GM19455 (cell line): ENCODE measurements at regions not wholly inside any gene's neighbourhood (a gene's known extent, or its start where the extent isn't known, plus 50 kb on each side); places are given as distances from the start of the nearest gene placed in this dataset.
"Not testable (repeated sequence)": the region's sequence is repeated elsewhere in the genome, so short reads cannot be mapped to it uniquely, and the experiment has no call there.

Source experiments
- ATAC-seq: cut with Tn5 transposase; IDR thresholded peaks from one replicate; pipeline ENCODE4 v1.9.1; 2021; ENCODE audit not compliant: unreplicated experiment

DNA sequence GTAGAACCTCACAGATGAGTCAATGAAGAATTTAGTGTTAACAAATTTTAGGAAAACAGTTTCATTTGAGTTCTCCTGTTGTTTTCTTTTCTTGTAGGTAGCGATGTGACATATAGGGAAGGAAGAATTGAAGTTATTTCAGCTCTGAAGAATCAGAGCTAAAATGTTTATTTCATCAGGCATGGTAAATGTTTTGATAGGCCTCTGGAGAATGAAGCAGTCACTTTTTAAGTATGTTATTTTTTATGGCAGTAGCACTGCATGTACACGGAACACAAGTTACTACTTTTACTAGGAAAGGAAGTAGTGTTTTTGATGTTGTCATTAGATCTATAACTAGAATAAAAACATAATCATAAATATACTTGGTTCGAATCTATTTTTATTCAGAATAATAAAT, 1357.3 kb upstream of the CITED2 start:
- ATAC-seq = no peak

GRCh38 chr6:140729521-140729920, 1355.1 kb upstream of the CITED2 start:
- ATAC-seq = no peak

DNA sequence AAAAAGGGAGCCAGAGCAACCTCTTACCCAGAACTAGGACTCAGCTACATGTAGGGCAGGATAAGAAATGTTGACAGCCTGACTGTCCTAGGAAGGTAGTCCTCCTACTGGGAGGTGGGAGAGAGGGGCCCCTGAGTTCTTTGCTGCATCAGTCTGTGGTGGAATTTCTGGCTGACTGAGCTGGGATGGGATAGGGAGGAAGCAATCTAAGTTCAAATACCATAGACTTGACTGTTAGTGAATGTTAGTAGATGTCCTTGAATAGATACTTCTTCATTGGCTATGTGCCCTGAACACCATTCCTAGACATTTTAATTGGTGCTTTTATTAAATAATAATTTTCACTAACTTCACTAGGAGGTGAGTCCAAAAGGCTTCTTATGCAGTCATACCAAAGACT, 1343.6 kb upstream of the CITED2 start:
- no peak for ATAC-seq

- ATAC-seq = no peak
Measured at GRCh38 chr6:140713495-140713894, 1339.0 kb upstream of the CITED2 start.

DNA sequence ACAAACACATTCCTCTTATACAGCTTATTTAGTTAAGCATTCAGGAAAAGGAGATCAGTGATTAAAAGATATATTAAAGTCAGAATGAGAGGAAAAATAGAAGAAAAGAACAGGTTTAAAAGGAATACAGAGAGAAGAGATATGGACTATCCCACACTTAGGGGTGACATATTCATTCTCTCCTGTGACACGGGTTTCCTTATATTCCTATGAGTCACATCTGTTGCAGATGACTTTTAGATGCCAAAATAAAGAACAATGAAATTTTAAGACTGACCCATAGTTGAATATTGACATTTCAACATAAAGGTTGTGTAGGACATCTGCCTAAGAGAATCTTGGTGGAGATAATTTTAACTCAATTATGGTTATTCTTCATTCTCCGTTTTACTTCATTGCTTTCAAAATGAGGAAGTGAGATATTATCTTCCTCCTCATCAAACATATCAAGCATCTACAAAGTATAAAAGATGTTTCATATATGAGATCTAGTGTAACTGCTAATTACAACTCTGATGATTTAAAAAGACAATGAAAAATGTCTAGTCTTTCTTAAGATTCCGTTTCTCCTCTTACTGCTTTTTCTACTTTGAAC, 1336.7 kb upstream of the CITED2 start:
- ATAC-seq = no peak

DNA sequence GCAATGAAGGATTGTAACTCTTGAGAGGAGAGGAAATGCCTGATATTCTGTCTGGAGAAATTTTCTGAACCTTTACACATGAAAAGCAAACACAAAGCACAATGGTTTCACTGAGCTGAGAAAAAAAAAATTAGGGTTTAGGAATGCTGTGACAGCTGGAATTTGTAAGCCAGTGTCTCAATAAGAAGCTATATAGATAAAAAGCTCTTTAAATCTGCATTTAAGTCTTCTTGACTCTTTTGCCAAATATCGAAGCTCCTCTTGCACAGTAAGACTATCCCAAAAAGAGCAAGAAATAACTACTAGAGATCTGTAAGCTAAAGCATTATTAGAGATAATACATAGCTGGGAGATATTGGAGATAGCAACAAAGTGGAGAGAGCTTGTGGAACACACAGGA, 1334.0 kb upstream of the CITED2 start:
- ATAC-seq = no peak

DNA sequence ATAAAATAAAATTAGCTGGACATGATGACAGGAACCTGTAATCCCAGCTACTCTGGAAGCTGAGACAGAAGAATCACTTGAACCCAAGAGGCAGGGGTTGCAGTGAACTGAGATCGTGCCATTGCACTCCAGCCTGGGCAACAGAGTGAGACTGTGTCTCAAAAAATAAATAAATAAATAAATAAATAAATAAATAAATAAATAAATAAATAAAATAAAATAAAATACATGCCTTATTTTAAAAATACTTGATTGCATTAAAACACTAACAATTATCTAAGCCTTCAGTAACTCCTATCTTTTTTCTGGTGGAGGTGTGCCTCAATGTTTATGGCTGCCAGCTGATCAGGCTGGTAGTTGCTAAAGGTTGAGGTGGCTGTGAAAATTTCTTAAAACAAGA, 1329.6 kb upstream of the CITED2 start:
- not testable (repeated sequence) for ATAC-seq

DNA sequence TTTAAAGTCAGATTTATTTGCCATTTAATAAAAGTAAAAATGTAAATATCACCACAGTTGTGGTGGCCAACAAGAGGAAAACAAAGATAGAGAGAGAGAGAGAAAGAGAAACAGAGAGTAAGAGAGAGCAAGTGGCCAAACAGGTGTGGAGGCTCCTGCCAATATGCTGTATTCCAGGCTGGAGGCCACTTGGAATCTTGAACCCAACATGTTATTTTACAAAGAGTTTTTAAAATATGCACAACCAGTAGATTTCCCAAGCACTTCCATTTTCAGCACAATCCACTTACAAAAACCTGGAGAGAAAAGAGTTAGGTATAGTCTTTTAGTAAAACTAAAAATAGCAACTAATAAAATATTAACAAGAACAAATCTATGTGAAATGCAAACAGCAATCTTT, 1323.1 kb upstream of the CITED2 start:
- no peak for ATAC-seq

GRCh38 chr6:140684776-140685550, 1310.5 kb upstream of the CITED2 start:
- no peak for ATAC-seq

- ATAC-seq = no peak
Measured at GRCh38 chr6:140677781-140678528, 1303.5 kb upstream of the CITED2 start.

- no peak for ATAC-seq
Measured at GRCh38 chr6:140671926-140672325, 1297.5 kb upstream of the CITED2 start.

DNA sequence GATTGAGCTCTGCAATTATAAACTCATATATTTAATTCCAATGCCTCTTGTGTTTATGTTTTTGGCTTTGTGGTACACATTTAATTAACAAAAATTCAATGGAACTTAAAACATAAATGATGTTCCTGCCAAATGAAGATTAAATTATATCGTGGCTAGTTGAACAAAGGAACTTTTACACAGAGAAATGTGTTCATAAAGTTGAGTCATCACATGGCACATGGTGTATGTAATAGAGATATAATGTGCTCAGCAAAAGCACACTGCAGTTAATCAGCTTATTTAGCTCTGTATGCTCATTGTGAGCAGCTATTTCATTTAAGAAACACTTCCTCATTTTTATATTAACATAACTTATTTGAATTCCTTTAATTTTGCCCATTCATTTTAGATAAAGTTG, 1295.6 kb upstream of the CITED2 start:
- ATAC-seq = no peak

GRCh38 chr6:140669321-140669720, 1294.9 kb upstream of the CITED2 start:
- no peak for ATAC-seq

DNA sequence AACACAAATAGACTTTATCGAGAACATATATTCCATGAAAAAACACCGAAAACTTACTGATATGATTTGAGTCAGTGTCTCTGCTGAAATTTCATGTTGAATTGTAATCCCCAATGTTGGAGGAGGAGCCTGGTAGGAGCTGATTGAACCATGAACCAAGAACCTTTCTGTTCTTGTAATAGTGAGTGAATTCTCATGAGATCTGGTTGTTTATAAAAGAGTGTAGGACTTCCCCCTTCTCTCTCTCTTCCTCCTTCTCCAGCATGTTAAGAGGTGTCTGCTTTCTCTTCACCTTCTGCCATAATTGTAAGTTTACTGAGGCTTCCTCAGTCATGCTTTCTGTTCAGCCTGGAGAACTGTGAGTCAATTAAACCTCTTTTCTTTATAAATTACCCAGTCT, 1289.3 kb upstream of the CITED2 start:
- no peak for ATAC-seq

DNA sequence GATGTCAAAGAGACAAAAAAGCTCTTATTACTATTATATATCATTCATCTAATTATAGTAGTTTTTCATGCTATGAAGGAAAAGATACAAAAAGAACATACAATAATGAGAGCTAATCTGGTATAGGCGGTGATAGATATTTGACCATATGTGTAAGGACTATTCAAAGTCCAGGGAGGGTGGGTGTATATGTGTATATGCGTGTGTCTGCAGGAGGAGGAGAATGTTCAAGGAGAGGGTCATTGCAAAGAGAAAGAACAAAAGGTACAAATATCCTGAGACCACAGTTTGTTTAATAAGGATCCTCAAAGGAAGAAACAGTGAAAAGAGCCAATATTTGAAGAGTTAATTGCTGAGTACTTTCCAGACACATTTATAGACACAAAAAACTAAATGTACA, 1288.6 kb upstream of the CITED2 start:
- no peak for ATAC-seq

GRCh38 chr6:140661691-140662090, 1287.2 kb upstream of the CITED2 start:
- ATAC-seq = no peak

DNA sequence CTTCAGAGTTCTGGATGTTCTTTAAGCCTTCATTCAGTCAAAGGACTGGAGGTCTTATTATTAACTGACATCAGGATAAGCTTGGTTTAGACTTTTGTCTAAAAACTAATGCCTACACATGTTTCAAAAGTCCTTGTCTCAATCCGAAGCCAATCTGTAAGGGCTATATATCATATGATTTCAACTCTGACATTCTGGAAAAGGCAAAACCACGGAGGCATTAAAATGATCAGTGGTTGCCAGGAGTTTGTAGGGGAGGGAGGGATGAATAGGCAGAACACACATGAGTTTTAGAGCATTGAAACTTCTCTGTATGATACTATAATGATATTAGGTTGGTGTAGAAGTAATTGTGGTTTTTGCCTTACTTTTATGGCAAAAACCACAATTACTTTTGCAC, 1285.8 kb upstream of the CITED2 start:
- no peak for ATAC-seq

DNA sequence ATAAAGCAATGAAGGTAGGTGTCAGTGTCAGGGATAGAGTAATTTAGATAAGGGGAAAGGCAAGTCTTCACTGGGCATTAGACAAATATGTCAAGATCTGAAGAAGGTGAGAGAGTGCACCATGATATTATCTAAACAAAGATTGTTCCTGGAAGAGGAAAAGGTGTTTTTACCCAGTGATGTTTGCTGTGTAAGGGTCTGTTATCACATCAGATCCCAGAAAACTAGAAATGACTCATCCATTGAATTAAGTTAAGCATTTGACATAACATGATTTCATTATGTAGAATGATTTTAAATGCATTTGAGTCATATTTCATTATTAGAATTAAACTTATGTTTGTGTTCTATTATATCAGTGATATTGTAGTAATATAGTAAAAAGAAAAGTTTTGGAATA, 1279.5 kb upstream of the CITED2 start:
- ATAC-seq = no peak

GRCh38 chr6:140653506-140653905, 1279.1 kb upstream of the CITED2 start:
- no peak for ATAC-seq

GRCh38 chr6:140649502-140649901, 1275.1 kb upstream of the CITED2 start:
- ATAC-seq = not testable (repeated sequence)

DNA sequence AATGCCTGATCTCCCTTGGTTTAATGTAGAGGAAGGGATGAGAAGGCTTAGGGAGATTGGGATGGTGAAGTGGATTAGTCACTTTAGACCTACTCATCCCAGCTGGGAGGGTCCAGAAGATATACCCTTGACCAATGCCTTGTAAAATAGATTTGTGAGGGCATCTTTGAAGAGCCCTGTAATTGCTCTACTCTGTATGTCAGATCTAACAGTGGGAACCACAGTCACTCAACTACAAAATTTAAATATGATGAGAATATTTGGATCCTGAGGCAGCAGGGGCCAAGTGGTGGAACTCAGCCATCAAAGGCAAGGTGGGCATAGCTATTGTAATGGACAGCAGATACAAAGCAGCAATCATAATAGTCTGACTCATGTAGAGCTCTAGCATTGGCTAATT, 1272.9 kb upstream of the CITED2 start:
- ATAC-seq = not testable (repeated sequence)

- no peak for ATAC-seq
Measured at GRCh38 chr6:140644017-140644416, 1269.6 kb upstream of the CITED2 start.
